ENCODE measurements at regions not wholly inside any gene's neighbourhood (a gene's known extent, or its start where the extent isn't known, plus 50 kb on each side); places are given as distances from the start of the nearest gene placed in this dataset.
"Not testable (repeated sequence)": the region's sequence is repeated elsewhere in the genome, so short reads cannot be mapped to it uniquely, and the experiment has no call there.

- DNase-seq = no peak
These were observed 71.6 kb upstream of the CASZ1 start for GRCh38 chr1:10867914-10868598.

GRCh38 chr1:10868599-10868965, 72.1 kb upstream of the CASZ1 start:
- DNase-seq = no peak

GRCh38 chr1:10869933-10870332, 73.5 kb upstream of the CASZ1 start:
- no peak for DNase-seq

- DNase-seq = no peak
These were observed 74.1 kb upstream of the CASZ1 start for GRCh38 chr1:10870493-10871096.

GRCh38 chr1:10873189-10873588, 76.7 kb upstream of the CASZ1 start:
- no peak for DNase-seq

GRCh38 chr1:10874351-10874750, 77.9 kb upstream of the CASZ1 start:
- no peak for DNase-seq

GRCh38 chr1:10877894-10878293, 81.4 kb upstream of the CASZ1 start:
- DNase-seq = no peak

GRCh38 chr1:10878469-10878868, 82.0 kb upstream of the CASZ1 start:
- no peak for DNase-seq

- DNase-seq = no peak
These were observed 83.6 kb upstream of the CASZ1 start for GRCh38 chr1:10880063-10880462.

GRCh38 chr1:10881046-10881445, 84.6 kb upstream of the CASZ1 start:
- no peak for DNase-seq

GRCh38 chr1:10882069-10882468, 85.6 kb upstream of the CASZ1 start:
- no peak for DNase-seq

- not testable (repeated sequence) for DNase-seq
These were observed 90.6 kb upstream of the CASZ1 start for GRCh38 chr1:10887032-10887431.

GRCh38 chr1:10888291-10888690, 91.8 kb upstream of the CASZ1 start:
- DNase-seq = no peak

- no peak for DNase-seq
These were observed 92.6 kb upstream of the CASZ1 start for GRCh38 chr1:10888791-10889649.

- no peak for DNase-seq
These were observed 93.4 kb upstream of the CASZ1 start for GRCh38 chr1:10889650-10890353.

- no peak for DNase-seq
These were observed 94.1 kb upstream of the CASZ1 start for GRCh38 chr1:10890491-10891071.

GRCh38 chr1:10891091-10891490, 94.6 kb upstream of the CASZ1 start:
- DNase-seq = no peak

- no peak for DNase-seq
These were observed 96.0 kb upstream of the CASZ1 start for GRCh38 chr1:10892138-10893065.

- DNase-seq = no peak
These were observed 99.2 kb upstream of the CASZ1 start for GRCh38 chr1:10895621-10896020.

- DNase-seq = no peak
These were observed 100.2 kb upstream of the CASZ1 start for GRCh38 chr1:10896673-10897072.

GRCh38 chr1:10897321-10897980, 101.0 kb upstream of the CASZ1 start:
- no peak for DNase-seq
